T-helper 1 cell (primary cell): ENCODE measurements at regions not wholly inside any gene's neighbourhood (a gene's known extent, or its start where the extent isn't known, plus 50 kb on each side); places are given as distances from the start of the nearest gene placed in this dataset.
"Not testable (repeated sequence)": the region's sequence is repeated elsewhere in the genome, so short reads cannot be mapped to it uniquely, and the experiment has no call there.

ENCODE experiments used
- DNase-seq, 5 donors: peaks; one replicate each; pipeline ENCODE4 v3.0.0-alpha.2; 2012 to 2020

GRCh38 chr6:135658481-135658880, 160.9 kb upstream of the AHI1 start:
- no peak for DNase-seq

GRCh38 chr6:135658916-135659315, 161.4 kb upstream of the AHI1 start:
- no peak for DNase-seq

- DNase-seq, result no peak
Measured at GRCh38 chr6:135664527-135664926, 167.0 kb upstream of the AHI1 start.

GRCh38 chr6:135665935-135666334, 168.4 kb upstream of the AHI1 start:
- DNase-seq, result no peak

- DNase-seq, result no peak
Measured at GRCh38 chr6:135667691-135668455, 170.3 kb upstream of the AHI1 start.

- DNase-seq, result no peak
Measured at GRCh38 chr6:135672256-135672655, 174.7 kb upstream of the AHI1 start.

GRCh38 chr6:135673501-135674309, 176.2 kb upstream of the AHI1 start:
- DNase-seq, result peak in 1 of 5 donors; percentile 9

- DNase-seq, result no peak
Measured at GRCh38 chr6:135675026-135675425, 176.5 kb upstream of the PDE7B start.

GRCh38 chr6:135675862-135676261, 175.6 kb upstream of the PDE7B start:
- peak in 3 of 5 donors; percentile 10 to 51 (median 32) for DNase-seq

- DNase-seq, result no peak
Measured at GRCh38 chr6:135680964-135681913, 170.3 kb upstream of the PDE7B start.

- DNase-seq, result no peak
Measured at GRCh38 chr6:135686784-135687301, 164.7 kb upstream of the PDE7B start.

GRCh38 chr6:135688476-135688875, 163.0 kb upstream of the PDE7B start:
- DNase-seq, result not testable (repeated sequence)

- no peak for DNase-seq
Measured at GRCh38 chr6:135692426-135692825, 159.1 kb upstream of the PDE7B start.

- DNase-seq, result no peak
Measured at GRCh38 chr6:135693811-135694370, 157.6 kb upstream of the PDE7B start.

GRCh38 chr6:135699705-135700104, 151.8 kb upstream of the PDE7B start:
- no peak for DNase-seq

GRCh38 chr6:135701426-135701825, 150.1 kb upstream of the PDE7B start:
- no peak for DNase-seq

GRCh38 chr6:135703007-135703406, 148.5 kb upstream of the PDE7B start:
- no peak for DNase-seq

GRCh38 chr6:135703621-135704020, 147.9 kb upstream of the PDE7B start:
- peak in 1 of 5 donors; percentile 45 for DNase-seq

- no peak for DNase-seq
Measured at GRCh38 chr6:135707426-135707825, 144.1 kb upstream of the PDE7B start.

GRCh38 chr6:135710042-135710441, 141.5 kb upstream of the PDE7B start:
- DNase-seq, result no peak

GRCh38 chr6:135722190-135722589, 129.3 kb upstream of the PDE7B start:
- DNase-seq, result no peak

- no peak for DNase-seq
Measured at GRCh38 chr6:135722679-135723078, 128.8 kb upstream of the PDE7B start.
